Ishikawa (cell line): ENCODE measurements at regions not wholly inside any gene's neighbourhood (a gene's known extent, or its start where the extent isn't known, plus 50 kb on each side); places are given as distances from the start of the nearest gene placed in this dataset.

ENCODE experiments used
- CEBPB ChIP-seq: IDR thresholded peaks from 2 replicates; pipeline ENCODE4 v1.6.1; 2012
- EP300 ChIP-seq: IDR thresholded peaks from 2 replicates; pipeline ENCODE4 v1.6.1; 2012; ENCODE audit warnings: borderline replicate concordance
- FOXM1 ChIP-seq: IDR thresholded peaks from 2 replicates; pipeline ENCODE4 v1.6.1; 2012; ENCODE audit warnings: low read depth, borderline replicate concordance
- NFIC ChIP-seq: IDR thresholded peaks from 2 replicates; pipeline ENCODE4 v1.6.1; 2012
- RAD21 ChIP-seq: IDR thresholded peaks from 2 replicates; pipeline ENCODE4 v1.6.1; 2012; ENCODE audit warnings: low read depth
- TAF1 ChIP-seq: IDR thresholded peaks from 2 replicates; pipeline ENCODE4 v1.6.1; 2012; ENCODE audit warnings: low read depth, mild to moderate bottlenecking
- TCF12 ChIP-seq: IDR thresholded peaks from 2 replicates; pipeline ENCODE4 v1.6.1; 2012; ENCODE audit warnings: low read depth
- TEAD4 ChIP-seq: IDR thresholded peaks from 2 replicates; pipeline ENCODE4 v1.6.1; 2012
- YY1 ChIP-seq: IDR thresholded peaks from 2 replicates; pipeline ENCODE4 v1.6.1; 2012; ENCODE audit warnings: low read depth
- ZBTB7A ChIP-seq: IDR thresholded peaks from 2 replicates; pipeline ENCODE4 v1.6.1; 2012; ENCODE audit warnings: low read depth
- TF ChIP-seq, protein P1 (sequence below): IDR thresholded peaks from 2 replicates; pipeline ENCODE4 v1.6.1; 2012; ENCODE audit warnings: low read depth, mild to moderate bottlenecking
- TF ChIP-seq, protein P2 (sequence below): IDR thresholded peaks from 2 replicates; pipeline ENCODE4 v1.6.1; 2012
- TF ChIP-seq, protein P3 (sequence below): IDR thresholded peaks from 2 replicates; pipeline ENCODE4 v1.6.1; 2012

DNA sequence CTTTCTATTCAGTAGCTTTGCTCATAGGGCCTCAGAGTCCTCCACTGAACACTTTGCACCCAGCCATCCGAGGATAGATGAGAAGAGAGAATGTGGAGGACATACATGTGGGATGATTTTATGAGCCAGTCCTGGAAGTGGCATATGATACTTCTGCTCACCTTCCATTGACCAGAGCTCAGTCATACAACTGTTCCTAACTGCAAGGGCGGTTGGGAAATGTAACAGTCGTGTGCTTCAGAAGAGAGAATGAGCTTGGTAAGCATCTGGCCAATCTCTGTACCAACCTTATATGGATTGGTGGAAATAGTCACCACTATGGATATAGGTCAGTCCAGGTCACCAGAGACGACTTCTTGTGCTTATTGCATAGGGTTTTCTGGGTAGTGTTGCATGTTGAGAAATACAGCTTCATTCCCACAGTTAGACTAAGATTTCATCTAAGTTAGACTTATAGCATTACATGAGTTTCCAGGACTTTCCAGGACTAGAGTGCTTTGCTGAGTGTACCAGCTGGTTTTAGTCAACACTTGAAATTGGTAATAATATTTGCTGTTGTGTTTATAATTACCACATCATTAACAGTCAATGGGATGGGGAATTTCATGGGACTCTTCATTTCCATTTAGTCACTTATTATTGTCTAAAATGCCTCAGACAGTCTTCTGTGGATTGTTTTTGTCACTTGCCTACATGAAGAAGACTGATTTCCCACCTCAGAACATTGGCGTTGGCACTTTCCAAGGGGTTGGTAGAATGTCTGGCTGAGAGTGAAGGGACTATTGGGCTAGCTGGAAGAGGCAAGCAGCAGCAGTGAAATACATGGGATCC, 214.5 kb upstream of the ROPN1 start:
- TF ChIP-seq, protein P1, sequence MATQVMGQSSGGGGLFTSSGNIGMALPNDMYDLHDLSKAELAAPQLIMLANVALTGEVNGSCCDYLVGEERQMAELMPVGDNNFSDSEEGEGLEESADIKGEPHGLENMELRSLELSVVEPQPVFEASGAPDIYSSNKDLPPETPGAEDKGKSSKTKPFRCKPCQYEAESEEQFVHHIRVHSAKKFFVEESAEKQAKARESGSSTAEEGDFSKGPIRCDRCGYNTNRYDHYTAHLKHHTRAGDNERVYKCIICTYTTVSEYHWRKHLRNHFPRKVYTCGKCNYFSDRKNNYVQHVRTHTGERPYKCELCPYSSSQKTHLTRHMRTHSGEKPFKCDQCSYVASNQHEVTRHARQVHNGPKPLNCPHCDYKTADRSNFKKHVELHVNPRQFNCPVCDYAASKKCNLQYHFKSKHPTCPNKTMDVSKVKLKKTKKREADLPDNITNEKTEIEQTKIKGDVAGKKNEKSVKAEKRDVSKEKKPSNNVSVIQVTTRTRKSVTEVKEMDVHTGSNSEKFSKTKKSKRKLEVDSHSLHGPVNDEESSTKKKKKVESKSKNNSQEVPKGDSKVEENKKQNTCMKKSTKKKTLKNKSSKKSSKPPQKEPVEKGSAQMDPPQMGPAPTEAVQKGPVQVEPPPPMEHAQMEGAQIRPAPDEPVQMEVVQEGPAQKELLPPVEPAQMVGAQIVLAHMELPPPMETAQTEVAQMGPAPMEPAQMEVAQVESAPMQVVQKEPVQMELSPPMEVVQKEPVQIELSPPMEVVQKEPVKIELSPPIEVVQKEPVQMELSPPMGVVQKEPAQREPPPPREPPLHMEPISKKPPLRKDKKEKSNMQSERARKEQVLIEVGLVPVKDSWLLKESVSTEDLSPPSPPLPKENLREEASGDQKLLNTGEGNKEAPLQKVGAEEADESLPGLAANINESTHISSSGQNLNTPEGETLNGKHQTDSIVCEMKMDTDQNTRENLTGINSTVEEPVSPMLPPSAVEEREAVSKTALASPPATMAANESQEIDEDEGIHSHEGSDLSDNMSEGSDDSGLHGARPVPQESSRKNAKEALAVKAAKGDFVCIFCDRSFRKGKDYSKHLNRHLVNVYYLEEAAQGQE, result no peak
- no peak for TF ChIP-seq EP300
- TF ChIP-seq, protein P2, sequence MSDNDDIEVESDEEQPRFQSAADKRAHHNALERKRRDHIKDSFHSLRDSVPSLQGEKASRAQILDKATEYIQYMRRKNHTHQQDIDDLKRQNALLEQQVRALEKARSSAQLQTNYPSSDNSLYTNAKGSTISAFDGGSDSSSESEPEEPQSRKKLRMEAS, result no peak
- TF ChIP-seq RAD21, result no peak
- TF ChIP-seq TAF1, result no peak
- TF ChIP-seq TEAD4, result no peak
- TF ChIP-seq, protein P3, sequence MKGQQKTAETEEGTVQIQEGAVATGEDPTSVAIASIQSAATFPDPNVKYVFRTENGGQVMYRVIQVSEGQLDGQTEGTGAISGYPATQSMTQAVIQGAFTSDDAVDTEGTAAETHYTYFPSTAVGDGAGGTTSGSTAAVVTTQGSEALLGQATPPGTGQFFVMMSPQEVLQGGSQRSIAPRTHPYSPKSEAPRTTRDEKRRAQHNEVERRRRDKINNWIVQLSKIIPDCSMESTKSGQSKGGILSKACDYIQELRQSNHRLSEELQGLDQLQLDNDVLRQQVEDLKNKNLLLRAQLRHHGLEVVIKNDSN, result no peak
- no peak for TF ChIP-seq CEBPB
- no peak for TF ChIP-seq ZBTB7A
- no peak for TF ChIP-seq FOXM1
- no peak for TF ChIP-seq NFIC
- no peak for TF ChIP-seq TCF12
- TF ChIP-seq YY1, result no peak
